Effector memory CD4-positive, alpha-beta T cell (primary cell): ENCODE measurements at regions not wholly inside any gene's neighbourhood (a gene's known extent, or its start where the extent isn't known, plus 50 kb on each side); places are given as distances from the start of the nearest gene placed in this dataset.

Source experiments
- DNase-seq, 3 donors: peaks; one replicate each; pipeline ENCODE4 v3.0.0-alpha.2; 2020
- H3K27ac ChIP-seq: 2 replicates; pipeline ENCODE4 v1.7.0; 2013; ENCODE audit warnings: mild to moderate bottlenecking, low read length, moderate library complexity; ENCODE audit not compliant: insufficient read depth, poor library complexity, severe bottlenecking
- H3K27me3 ChIP-seq: replicated peaks from 2 replicates; pipeline ENCODE4 v1.7.0; 2013; ENCODE audit warnings: mild to moderate bottlenecking, low read length; ENCODE audit not compliant: insufficient read depth, control insufficient read depth, poor library complexity, severe bottlenecking
- H3K36me3 ChIP-seq: 2 replicates; pipeline ENCODE4 v1.7.0; 2013; ENCODE audit warnings: mild to moderate bottlenecking, low read length, moderate library complexity; ENCODE audit not compliant: control insufficient read depth, insufficient read depth
- H3K4me1 ChIP-seq: 2 replicates; pipeline ENCODE4 v1.7.0; 2013; ENCODE audit warnings: low read length, mild to moderate bottlenecking; ENCODE audit not compliant: control insufficient read depth, insufficient read depth, poor library complexity, severe bottlenecking
- H3K4me3 ChIP-seq: 2 replicates; pipeline ENCODE4 v1.7.0; 2013; ENCODE audit warnings: low read length, low read depth, mild to moderate bottlenecking; ENCODE audit not compliant: insufficient read depth, poor library complexity, severe bottlenecking
- H3K9me3 ChIP-seq: 2 replicates; pipeline ENCODE4 v1.7.0; 2013; ENCODE audit warnings: mild to moderate bottlenecking, low read length, moderate library complexity; ENCODE audit not compliant: control insufficient read depth

DNA sequence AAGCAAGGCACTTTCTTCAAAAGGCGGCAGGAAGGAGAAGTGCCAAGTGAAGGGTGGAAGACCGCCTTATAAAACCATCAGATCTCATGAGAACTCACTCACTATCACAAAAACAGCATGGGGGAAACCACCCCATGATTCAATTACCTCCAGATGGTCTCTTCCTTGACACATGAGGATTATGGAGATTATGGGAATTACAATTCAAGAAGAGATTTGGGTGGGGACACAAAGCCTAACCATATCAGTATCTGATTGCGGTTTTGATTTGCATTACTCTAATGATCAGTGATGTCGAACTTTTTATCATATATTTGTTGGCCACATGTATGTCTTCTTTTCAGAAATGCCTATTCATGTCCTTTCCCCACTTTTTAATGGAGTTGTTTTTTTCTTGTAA lies 549.3 kb upstream of the IL12A start:
- no peaks in the 10 kb centered on the region for H3K27me3 ChIP-seq
- H3K9me3 ChIP-seq: no peaks in the 10 kb centered on the region
- no peaks in the 10 kb centered on the region for H3K36me3 ChIP-seq
- no peak overlapping the region for H3K27ac ChIP-seq
- DNase-seq: no peak
- no peaks in the 10 kb centered on the region for H3K4me1 ChIP-seq
- H3K4me3 ChIP-seq: no peak overlapping the region

DNA sequence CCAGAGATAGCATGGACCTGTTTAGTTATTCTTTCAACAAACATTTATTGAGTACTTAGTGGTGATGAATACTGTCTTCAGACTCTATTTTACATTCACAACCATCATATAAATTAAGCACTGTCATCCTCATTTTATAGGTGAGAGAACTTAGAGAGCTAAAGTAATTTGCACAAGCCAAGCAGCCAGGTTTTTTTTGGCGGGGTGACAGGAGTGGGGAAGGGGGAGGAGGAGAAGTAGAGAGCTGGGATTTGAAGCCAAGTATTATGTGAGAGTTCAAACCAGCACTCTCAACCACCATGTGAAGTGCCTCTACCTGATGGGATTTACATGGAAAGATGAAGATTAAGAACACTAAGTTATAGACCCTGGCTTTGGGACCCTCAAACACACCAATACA lies 547.4 kb upstream of the IL12A start:
- no peak overlapping the region for H3K27ac ChIP-seq
- H3K36me3 ChIP-seq: no peaks in the 10 kb centered on the region
- H3K4me1 ChIP-seq: no peaks in the 10 kb centered on the region
- no peak for DNase-seq
- H3K9me3 ChIP-seq: no peaks in the 10 kb centered on the region
- H3K27me3 ChIP-seq: no peaks in the 10 kb centered on the region
- no peak overlapping the region for H3K4me3 ChIP-seq

DNA sequence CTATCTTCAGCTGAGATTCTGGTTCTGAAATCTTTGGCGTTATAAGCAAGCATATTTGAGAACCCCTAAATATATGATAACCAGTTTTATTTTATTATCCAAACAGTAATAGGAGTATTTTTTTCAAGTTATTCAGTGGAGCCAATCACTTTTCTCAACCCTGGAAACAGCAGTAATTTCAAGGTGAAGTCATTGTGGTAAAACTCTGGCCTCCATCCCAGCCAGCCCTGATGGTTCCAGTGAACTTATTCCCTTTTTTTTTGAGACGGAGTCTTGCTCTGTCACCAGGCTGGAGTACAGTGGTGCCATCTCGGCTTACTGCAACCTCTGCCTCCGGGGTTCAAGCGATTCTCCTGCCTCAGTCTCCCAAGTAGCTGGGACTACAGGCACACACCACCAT lies 545.4 kb upstream of the IL12A start:
- Histone ChIP-seq H3K4me3 (no peak overlapping the region), H3K27ac (no peak overlapping the region), H3K36me3 (no peaks in the 10 kb centered on the region), H3K9me3 (no peaks in the 10 kb centered on the region), H3K4me1 (no peaks in the 10 kb centered on the region), H3K27me3 (no peaks in the 10 kb centered on the region)
- no peak for DNase-seq

DNA sequence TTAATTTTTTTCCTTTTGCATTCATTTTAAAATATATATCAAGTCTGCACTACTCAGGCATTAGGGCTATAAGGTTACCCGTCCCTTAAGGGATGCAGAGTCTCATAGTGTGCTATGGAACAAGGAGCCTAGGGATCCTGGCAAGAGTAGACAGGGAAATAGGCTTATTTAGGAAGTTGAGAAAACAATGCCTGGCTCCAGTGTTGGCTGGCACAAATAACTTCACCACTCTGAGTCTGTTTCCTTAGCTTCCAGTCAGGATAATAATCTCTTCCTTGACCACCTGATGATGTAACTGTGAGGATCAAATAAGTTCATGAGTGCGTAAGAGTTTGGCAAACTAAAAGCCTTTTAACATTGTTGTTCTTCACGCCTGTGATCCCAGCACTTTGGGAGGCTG lies 540.8 kb upstream of the IL12A start:
- no peaks in the 10 kb centered on the region for H3K9me3 ChIP-seq
- H3K4me3 ChIP-seq: no peak overlapping the region
- no peaks in the 10 kb centered on the region for H3K27me3 ChIP-seq
- no peak for DNase-seq
- H3K27ac ChIP-seq: no peak overlapping the region
- H3K36me3 ChIP-seq: no peaks in the 10 kb centered on the region
- no peaks in the 10 kb centered on the region for H3K4me1 ChIP-seq

DNA sequence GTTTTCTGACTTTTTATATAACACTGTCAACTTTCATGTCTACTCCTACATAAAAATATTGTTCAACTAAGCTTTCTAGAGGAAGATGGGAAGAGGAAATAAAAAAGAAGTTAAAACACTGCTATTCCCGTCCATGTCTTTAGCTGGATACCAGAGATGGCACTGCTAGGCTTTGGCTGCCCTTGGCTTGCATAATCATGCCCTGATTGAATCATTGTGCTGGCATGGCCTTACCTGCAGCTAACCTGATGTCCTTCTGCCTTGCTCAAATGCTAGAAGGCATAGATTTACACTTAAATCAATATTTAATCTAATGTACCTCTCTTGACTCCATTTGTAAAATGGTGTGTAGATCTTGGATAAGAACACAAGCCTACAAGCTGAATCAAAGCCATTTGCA lies 539.7 kb upstream of the IL12A start:
- H3K4me1 ChIP-seq: no peaks in the 10 kb centered on the region
- no peak overlapping the region for H3K27ac ChIP-seq
- no peaks in the 10 kb centered on the region for H3K36me3 ChIP-seq
- H3K9me3 ChIP-seq: no peaks in the 10 kb centered on the region
- H3K27me3 ChIP-seq: no peaks in the 10 kb centered on the region
- no peak for DNase-seq
- no peak overlapping the region for H3K4me3 ChIP-seq

DNA sequence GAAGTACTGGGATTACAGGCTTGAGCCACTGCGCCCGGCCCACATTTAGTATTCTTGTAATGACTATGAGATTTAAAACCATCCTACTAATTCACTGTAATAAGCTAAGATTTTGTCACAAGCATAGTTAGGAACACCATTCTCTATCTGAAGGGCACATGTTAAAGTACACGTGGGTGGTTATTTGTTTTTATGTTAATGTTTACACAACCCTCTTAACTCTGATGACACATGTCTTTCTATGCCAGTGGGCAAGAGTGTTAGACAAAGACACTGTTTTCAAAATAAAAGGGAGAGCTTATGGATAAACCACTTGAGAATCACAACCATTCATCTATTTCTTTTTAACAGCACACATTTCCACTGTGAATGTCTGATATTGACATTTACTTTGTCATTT lies 537.6 kb upstream of the IL12A start:
- H3K27ac ChIP-seq: no peak overlapping the region
- no peaks in the 10 kb centered on the region for H3K27me3 ChIP-seq
- H3K4me1 ChIP-seq: no peaks in the 10 kb centered on the region
- H3K4me3 ChIP-seq: no peak overlapping the region
- no peak for DNase-seq
- H3K9me3 ChIP-seq: no peaks in the 10 kb centered on the region
- no peaks in the 10 kb centered on the region for H3K36me3 ChIP-seq

DNA sequence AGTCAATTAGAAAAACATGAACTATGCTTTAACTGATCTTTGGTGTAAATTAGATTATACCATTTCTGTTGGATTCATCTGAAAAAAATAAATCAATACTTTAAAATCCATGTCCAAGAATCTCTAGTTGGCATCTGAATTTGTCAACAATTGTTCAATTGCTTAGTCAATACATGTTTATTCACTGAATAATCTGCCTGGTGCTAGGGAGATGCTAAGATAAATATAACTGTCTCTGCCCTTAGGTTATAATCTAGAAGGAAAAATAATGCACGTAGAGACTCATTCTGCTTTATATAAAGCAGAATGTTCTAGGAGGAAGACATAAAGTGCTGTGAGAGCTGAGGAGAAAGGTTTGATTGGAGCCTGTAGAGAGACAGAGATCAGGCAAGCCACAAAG lies 537.2 kb upstream of the IL12A start:
- no peak for DNase-seq
- no peaks in the 10 kb centered on the region for H3K27me3 ChIP-seq
- H3K4me3 ChIP-seq: no peak overlapping the region
- no peaks in the 10 kb centered on the region for H3K9me3 ChIP-seq
- H3K4me1 ChIP-seq: no peaks in the 10 kb centered on the region
- H3K36me3 ChIP-seq: no peaks in the 10 kb centered on the region
- no peak overlapping the region for H3K27ac ChIP-seq

DNA sequence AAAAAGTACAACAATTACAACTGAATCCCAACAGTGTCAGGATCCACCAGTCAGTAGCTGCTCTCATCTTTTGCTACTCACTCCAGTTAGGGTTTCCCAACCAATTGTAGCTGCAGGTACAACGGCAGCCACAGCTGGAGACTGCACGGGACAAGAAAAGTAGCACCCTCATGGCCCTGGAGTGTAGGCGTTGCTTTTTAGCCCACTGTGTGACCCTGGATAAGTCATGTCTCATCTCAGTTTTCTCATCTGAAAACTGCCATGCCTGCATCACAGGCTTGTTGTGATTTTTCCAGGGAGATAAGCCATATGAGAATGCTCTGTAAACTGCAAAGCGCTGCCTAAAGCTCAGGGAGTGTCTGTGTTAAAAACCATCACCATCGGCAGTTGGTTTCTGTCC lies 535.6 kb upstream of the IL12A start:
- Histone ChIP-seq H3K27ac (no peak overlapping the region), H3K9me3 (no peaks in the 10 kb centered on the region), H3K36me3 (no peaks in the 10 kb centered on the region), H3K4me3 (no peak overlapping the region), H3K4me1 (no peaks in the 10 kb centered on the region), H3K27me3 (no peaks in the 10 kb centered on the region)
- no peak for DNase-seq

DNA sequence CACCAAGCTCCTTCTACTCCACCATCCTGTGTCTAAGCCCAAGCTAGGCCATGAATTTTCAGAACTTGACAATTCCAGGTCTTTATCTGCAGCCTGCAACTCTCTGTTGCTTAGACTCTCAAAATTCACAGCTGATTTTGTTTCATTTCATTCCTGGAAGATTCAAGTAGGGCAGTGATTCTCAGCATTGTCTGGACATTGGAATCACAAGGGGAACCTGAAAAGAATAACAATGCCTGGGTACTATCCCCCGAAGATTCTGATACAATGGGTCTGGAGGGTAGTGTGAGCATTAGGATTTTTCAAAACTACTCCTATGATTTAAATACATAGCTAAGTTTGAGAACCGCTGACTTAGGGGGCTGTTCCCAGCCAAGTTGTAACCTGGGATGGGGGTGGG lies 534.7 kb upstream of the IL12A start:
- Histone ChIP-seq H3K4me1 (no peaks in the 10 kb centered on the region), H3K27ac (no peak overlapping the region)
- no peak for DNase-seq

DNA sequence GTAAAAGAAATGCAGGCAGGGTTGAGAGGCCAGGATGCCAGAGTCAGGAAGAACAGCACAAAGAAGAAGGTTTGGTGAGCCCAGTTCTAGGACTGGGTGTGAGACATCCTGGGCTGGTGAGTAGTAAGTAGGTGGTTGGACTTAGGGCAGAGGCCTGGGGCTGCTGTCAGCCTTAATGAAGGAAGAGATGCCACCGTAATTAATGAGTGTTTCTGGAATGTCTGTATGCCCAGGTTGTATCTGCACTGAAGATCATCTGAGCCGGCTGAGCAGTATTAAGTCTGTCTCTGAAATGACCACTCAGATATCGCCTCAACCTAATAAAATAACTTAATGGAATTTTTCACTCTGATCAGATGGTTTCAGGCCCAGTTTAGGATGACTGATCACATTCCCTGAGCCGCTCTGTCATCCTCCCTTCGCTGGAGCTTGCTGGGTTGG lies 532.9 kb upstream of the IL12A start:
- Histone ChIP-seq H3K36me3 (no peaks in the 10 kb centered on the region), H3K9me3 (no peaks in the 10 kb centered on the region), H3K27ac (no peak overlapping the region), H3K4me3 (no peak overlapping the region), H3K4me1 (no peaks in the 10 kb centered on the region), H3K27me3 (no peaks in the 10 kb centered on the region)
- no peak for DNase-seq

More for the DNA sequence above, 534.7 kb upstream of the IL12A start:
- no peaks in the 10 kb centered on the region for H3K36me3 ChIP-seq
- H3K27me3 ChIP-seq: no peaks in the 10 kb centered on the region
- H3K9me3 ChIP-seq: no peaks in the 10 kb centered on the region
- H3K4me3 ChIP-seq: no peak overlapping the region

DNA sequence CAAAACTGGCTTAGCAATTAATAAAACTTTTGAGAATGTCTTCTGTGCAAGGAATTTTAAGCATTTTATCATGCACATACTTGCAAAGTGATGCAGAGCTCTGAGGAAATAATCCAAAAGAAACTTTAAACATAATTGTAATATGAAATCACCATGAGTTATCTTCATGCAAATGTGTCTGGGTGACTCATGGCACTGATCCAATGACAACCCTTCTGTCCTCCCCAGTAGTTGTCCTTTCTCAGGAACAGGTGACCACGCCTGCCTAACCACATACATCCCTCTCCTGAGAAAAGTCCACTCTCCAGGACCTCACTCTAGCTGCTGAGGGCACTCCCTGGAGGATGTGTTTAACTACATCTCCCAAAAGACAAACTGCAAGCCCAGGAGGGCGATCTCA lies 530.6 kb upstream of the IL12A start:
- H3K4me3 ChIP-seq: no peak overlapping the region
- H3K9me3 ChIP-seq: no peaks in the 10 kb centered on the region
- no peaks in the 10 kb centered on the region for H3K4me1 ChIP-seq
- no peaks in the 10 kb centered on the region for H3K36me3 ChIP-seq
- no peaks in the 10 kb centered on the region for H3K27me3 ChIP-seq
- no peak for DNase-seq
- no peak overlapping the region for H3K27ac ChIP-seq
